NAMALWA (cell line): ENCODE measurements at regions not wholly inside any gene's neighbourhood (a gene's known extent, or its start where the extent isn't known, plus 50 kb on each side); places are given as distances from the start of the nearest gene placed in this dataset.

Source experiments
- DNase-seq: peaks from one replicate; pipeline ENCODE4 v3.0.0-alpha.2; 2015; ENCODE audit warnings: low spot score

GRCh38 chr12:73352826-73353225 lies 1080.7 kb downstream of the TRHDE start:
- DNase-seq = no peak

DNA sequence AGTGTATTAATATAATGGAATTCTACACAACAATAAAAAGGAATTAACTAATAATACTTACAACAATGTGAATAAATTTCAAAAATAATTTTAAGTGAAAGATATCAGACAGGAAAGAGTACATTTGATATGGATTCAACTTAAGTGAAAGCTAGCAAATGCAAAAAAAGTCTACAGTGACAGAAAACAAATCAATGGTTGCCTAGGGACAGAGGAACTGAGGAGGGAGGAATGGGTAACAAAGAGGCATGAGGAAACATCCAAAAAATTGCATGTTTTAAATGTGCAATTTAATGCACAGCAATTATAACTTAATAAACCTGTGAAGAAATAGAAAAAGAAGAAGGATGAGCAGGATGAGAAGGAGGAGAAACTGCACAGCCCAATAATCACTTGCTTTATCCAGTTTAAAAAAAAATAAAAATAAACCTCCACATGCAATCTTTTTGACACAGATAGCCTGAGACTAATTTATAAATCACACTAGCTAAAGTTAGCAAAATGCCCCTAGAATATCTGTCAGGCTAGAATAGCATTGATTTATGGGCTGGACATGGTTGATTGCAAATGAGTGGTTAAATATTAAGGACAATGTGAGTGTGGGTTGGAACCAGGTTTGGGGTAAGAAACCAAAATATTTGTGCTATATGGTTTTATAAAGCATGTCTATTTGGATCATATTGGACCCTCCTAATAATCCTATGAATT lies 1089.1 kb downstream of the TRHDE start:
- DNase-seq = no peak

GRCh38 chr12:73361864-73362230 lies 1089.7 kb downstream of the TRHDE start:
- no peak for DNase-seq

GRCh38 chr12:73362666-73363065 lies 1090.5 kb downstream of the TRHDE start:
- no peak for DNase-seq

GRCh38 chr12:73372856-73373255 lies 1100.7 kb downstream of the TRHDE start:
- no peak for DNase-seq

GRCh38 chr12:73374360-73374759 lies 1102.2 kb downstream of the TRHDE start:
- no peak for DNase-seq

GRCh38 chr12:73383584-73384222 lies 1111.5 kb downstream of the TRHDE start:
- DNase-seq = no peak

DNA sequence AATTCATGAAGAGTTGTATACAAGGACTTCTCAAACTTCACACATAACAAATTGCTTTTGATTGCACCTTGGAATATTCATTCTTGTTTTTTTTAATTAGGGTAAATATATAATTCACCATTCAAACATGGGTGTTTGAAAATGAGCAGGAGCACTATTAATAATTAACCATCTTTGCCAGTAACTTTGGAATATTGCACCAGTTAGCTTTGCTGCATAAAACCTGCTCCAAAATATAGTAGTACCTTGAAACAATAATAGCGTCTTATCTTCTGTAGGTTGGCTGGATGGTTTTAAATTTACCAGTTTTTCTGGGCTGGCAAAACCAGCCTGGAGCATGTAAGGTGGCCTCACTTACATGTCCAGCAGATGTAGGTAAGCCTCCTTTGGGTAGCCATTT lies 1112.4 kb downstream of the TRHDE start:
- DNase-seq = no peak

GRCh38 chr12:73390261-73390660 lies 1118.1 kb downstream of the TRHDE start:
- no peak for DNase-seq

GRCh38 chr12:73413051-73413450 lies 1124.6 kb upstream of the ATXN7L3B start:
- no peak for DNase-seq

- DNase-seq = no peak
These were observed 1123.7 kb upstream of the ATXN7L3B start for GRCh38 chr12:73413974-73414373.

GRCh38 chr12:73414926-73415325 lies 1122.7 kb upstream of the ATXN7L3B start:
- DNase-seq = no peak

DNA sequence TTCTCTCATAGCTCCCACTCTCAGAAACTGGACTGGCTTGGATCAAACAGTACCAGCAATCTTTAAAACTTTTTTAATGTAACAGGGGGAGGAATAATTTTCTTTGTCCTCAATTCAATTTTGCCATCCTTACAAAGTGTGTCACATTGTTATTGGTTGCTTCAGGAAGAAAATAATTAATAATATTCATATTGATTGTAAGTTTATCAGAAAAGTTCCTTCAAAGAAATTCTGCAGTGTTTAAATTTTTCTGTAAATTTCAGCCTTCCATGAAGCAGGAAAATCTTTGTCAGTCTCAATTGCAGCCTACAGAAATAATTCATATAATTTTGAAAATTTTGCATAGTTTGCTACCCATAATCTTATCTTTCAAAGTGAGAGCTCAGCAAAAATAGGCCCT lies 1119.1 kb upstream of the ATXN7L3B start:
- no peak for DNase-seq

DNA sequence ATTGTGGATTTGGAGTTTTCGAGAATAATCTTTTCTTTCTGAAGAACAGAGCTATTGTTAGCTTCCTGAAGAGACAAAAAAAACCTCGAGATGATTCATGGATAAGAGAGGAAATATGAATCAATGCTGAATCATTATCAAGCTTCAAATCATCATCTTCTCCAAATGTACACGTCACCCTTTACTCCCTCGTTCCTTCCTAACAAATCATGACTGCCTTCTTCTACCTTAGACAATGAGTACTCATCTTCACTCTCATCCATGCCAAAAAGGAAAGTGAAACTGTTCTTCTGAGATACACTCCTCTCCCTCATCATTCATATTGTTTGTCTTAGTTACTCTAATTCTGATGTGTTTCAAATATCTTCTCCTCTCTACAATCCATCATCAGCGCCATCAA lies 1115.8 kb upstream of the ATXN7L3B start:
- no peak for DNase-seq

GRCh38 chr12:73424484-73424883 lies 1113.2 kb upstream of the ATXN7L3B start:
- DNase-seq = no peak

DNA sequence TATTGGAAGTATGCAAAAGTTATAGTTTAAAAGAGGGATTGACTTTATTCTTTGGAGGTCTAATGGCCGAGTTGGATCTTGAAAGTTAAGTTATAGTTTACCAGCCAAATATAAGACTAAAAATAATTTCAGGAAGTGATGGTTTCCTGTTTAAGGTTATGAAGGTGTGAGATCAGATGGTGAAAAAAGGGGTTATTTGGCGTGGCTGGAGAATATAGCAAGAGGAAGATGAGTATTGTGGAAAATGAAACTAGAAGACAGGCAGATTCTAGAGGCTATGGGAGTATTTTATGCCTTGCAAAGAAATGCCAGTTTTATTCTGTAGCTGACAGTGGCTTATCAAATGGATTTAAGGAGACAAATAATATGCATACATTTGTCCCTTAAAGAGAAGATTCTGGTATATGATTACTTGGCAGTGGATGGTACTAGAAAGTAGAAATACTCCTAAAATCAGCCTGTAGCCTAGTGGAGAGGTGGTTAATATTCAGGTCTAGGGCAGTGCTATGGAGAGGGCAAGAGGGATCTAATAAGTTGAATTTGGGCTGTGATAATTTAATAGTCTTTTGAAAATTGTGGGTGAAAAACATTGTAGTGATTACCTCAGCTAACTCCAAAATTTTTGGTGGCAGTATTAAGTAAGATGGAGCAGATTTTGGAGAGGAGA lies 1091.8 kb upstream of the ATXN7L3B start:
- no peak for DNase-seq

GRCh38 chr12:73452672-73453469 lies 1084.8 kb upstream of the ATXN7L3B start:
- no peak for DNase-seq

DNA sequence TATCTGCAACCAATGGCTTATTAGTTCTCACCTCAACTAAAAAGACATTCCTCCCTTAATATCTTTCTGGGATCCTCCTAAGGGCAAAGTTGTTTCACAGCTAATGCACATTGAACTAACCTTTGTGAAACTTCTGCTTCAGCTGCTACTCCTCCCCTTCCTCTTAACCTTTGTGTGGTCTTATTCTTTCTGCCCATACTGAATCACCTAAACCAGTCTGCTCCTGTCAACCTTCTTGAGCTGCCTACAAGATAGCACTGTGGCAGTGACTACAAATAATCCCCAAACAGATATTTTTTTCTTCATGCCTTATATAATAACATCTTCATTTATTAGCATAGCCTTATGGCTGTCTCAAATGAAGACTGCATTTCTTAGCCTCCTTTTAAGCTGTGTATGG lies 1077.4 kb upstream of the ATXN7L3B start:
- no peak for DNase-seq

DNA sequence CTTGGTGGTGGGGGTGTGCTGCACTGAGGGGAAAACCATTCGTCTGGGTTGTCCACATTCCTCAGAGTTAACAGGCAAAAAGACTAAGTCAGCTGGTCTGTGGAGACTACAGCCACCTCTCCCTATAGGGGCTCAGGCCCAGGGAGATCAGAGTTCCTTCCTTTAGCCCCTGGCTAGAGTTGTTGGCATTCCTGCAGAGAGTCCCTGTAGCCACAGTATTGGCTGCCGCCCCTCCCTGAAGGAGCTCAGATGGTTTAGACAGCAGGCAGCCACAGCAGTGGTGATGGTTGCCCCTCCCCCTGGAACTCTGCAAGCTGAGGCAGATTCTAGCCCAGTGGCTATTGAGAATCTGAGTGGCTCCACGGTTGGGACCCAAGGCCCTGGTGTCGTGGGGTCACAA lies 1072.5 kb upstream of the ATXN7L3B start:
- no peak for DNase-seq

GRCh38 chr12:73486256-73486655 lies 1051.4 kb upstream of the ATXN7L3B start:
- DNase-seq = no peak

- no peak for DNase-seq
These were observed 1031.0 kb upstream of the ATXN7L3B start for GRCh38 chr12:73506611-73507010.

DNA sequence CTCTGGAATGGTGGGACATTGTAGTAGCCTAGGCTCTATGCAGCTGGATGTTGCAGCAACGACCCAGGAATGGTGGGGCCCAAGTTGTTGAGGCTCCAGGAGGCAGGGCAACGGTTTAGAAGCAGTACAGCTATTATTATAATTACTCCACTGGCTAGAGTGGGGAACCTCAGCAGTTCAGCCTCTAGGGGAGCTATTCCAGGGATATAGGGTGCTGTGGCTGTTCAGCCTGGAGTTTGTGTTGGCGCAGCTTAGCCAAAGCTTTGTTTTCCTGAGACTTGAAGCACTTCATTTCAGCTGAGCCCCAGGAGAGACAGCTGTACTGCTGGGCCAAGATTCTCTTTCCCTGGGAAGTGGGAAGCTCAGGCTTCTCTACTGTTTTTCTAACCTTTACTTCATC lies 1023.0 kb upstream of the ATXN7L3B start:
- peak; percentile 21 for DNase-seq

DNA sequence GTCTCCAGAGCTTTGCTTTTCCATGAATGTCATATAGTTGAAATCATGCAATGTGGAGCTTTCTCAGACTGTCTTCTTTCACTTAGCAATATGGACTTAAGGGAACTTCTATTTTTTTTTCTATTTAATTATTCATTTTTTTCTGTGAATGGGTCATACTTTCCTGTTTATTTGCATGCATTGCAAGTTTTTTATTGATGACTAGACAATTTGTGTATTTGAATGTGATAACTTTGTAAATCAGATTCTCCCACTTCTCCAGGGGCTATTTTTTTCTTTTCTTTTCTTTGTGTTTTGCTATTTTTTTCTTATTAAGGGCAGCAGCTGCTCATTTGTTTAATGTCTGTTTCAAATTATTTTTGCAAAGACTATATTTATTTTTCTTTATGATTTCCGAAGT lies 1019.8 kb upstream of the ATXN7L3B start:
- DNase-seq = no peak
